HepG2 (cell line): ENCODE measurements at regions not wholly inside any gene's neighbourhood (a gene's known extent, or its start where the extent isn't known, plus 50 kb on each side); places are given as distances from the start of the nearest gene placed in this dataset.

ENCODE experiments used
- AFF4 ChIP-seq: sonication (generic); formaldehyde crosslinking; IDR thresholded peaks from 2 replicates; pipeline ENCODE4 v1.4.0; 2020; ENCODE audit warnings: missing genetic modification reagents
- AHDC1 ChIP-seq: sonication (generic); formaldehyde crosslinking; IDR thresholded peaks from 2 replicates; pipeline ENCODE4 v1.5.1; 2020; ENCODE audit warnings: mild to moderate bottlenecking, missing genetic modification reagents, borderline replicate concordance
- E2F2 ChIP-seq: sonication (generic); formaldehyde crosslinking; IDR thresholded peaks from 2 replicates; pipeline ENCODE4 v1.4.0; 2020; ENCODE audit warnings: missing genetic modification reagents, borderline replicate concordance
- RNF2 ChIP-seq: fragments of 450-650 bp; conservative IDR thresholded peaks from 2 replicates; pipeline ENCODE4 v1.6.1; 2016; ENCODE audit warnings: low read depth
- RNF219 ChIP-seq: sonication (generic); formaldehyde crosslinking; IDR thresholded peaks from 2 replicates; pipeline ENCODE4 v1.5.0; 2020; ENCODE audit warnings: mild to moderate bottlenecking, missing genetic modification reagents
- TBX2 ChIP-seq: sonication (generic); formaldehyde crosslinking; IDR thresholded peaks from 2 replicates; pipeline ENCODE4 v1.5.0; 2020; ENCODE audit warnings: missing genetic modification reagents, mild to moderate bottlenecking, borderline replicate concordance
- TCF7 ChIP-seq: sonication (generic); IDR thresholded peaks from 2 replicates; pipeline ENCODE4 v1.6.1; 2016; ENCODE audit warnings: antibody characterized with exemption, low read depth
- ZFYVE20 ChIP-seq: sonication (generic); formaldehyde crosslinking; IDR thresholded peaks from 2 replicates; pipeline ENCODE4 v1.8.0; 2023; ENCODE audit warnings: low read depth, mild to moderate bottlenecking, moderate library complexity, missing genetic modification reagents, borderline replicate concordance
- ZNF121 ChIP-seq: sonication (generic); formaldehyde crosslinking; IDR thresholded peaks from 2 replicates; pipeline ENCODE4 v1.5.0; 2020; ENCODE audit warnings: mild to moderate bottlenecking, missing genetic modification reagents
- ZNF446 ChIP-seq: sonication (generic); formaldehyde crosslinking; IDR thresholded peaks from 2 replicates; pipeline ENCODE4 v1.5.0; 2020; ENCODE audit warnings: mild to moderate bottlenecking, missing genetic modification reagents
- ZNF737 ChIP-seq: sonication (generic); formaldehyde crosslinking; IDR thresholded peaks from 2 replicates; pipeline ENCODE4 v1.5.0; 2020; ENCODE audit warnings: missing genetic modification reagents, mild to moderate bottlenecking, borderline replicate concordance

- TF ChIP-seq RNF219 (CRISPR knock-in tag) (no peak), AFF4 (CRISPR knock-in tag) (no peak), TCF7 (no peak), TBX2 (CRISPR knock-in tag) (no peak), E2F2 (no peak), ZFYVE20 (CRISPR knock-in tag) (no peak), AHDC1 (CRISPR knock-in tag) (no peak), ZNF121 (CRISPR knock-in tag) (no peak), ZNF446 (CRISPR knock-in tag) (no peak), ZNF737 (CRISPR knock-in tag) (no peak), RNF2 (no peak)
Measured at GRCh38 chr18:38805256-38805655, 1239.7 kb upstream of the CELF4 start (continued).
